PC-9 (cell line): ENCODE measurements at regions not wholly inside any gene's neighbourhood (a gene's known extent, or its start where the extent isn't known, plus 50 kb on each side); places are given as distances from the start of the nearest gene placed in this dataset.

Source experiments
- CTCF ChIP-seq: fragments of 200-600 bp; sonication (generic); conservative IDR thresholded peaks from 2 replicates; pipeline ENCODE4 v1.6.1; 2017; ENCODE audit warnings: mixed run types, antibody characterized with exemption, mild to moderate bottlenecking, moderate library complexity
- EZH2 ChIP-seq: fragments of 200-600 bp; sonication (generic); IDR thresholded peaks from 2 replicates; pipeline ENCODE4 v1.8.0; 2017; ENCODE audit warnings: antibody characterized with exemption, low read depth

GRCh38 chr4:166198041-166198440, 325.0 kb downstream of the TLL1 start:
- TF ChIP-seq CTCF, result no peak
- no peak for TF ChIP-seq EZH2
